ENCODE measurements at regions not wholly inside any gene's neighbourhood (a gene's known extent, or its start where the extent isn't known, plus 50 kb on each side); places are given as distances from the start of the nearest gene placed in this dataset.
"Not testable (repeated sequence)": the region's sequence is repeated elsewhere in the genome, so short reads cannot be mapped to it uniquely, and the experiment has no call there.

GRCh38 chr6:140784573-140784972 lies 1348.2 kb upstream of the GJE1 start:
- no peaks in the 10 kb centered on the region for H3K27me3 ChIP-seq (replicated peaks; ENCODE audit: insufficient read depth, low read length)
- no peak overlapping the region for H3K4me2 ChIP-seq (ENCODE audit: low read depth, low read length)
- TF ChIP-seq CTCF (IDR thresholded peaks at IDR 0.05; ENCODE audit: low read length) = no peak
- TF ChIP-seq EZH2phosphoT487 (IDR thresholded peaks at IDR 0.05; ENCODE audit: low read length) = no peak
- TF ChIP-seq EZH2 (optimal IDR thresholded peaks at IDR 0.05; ENCODE audit: low read depth, low read length) = no peak
- H3F3A ChIP-seq (ENCODE audit: insufficient read depth, low read length) = no peaks in the 10 kb centered on the region
- no peaks in the 10 kb centered on the region for H3K79me2 ChIP-seq (ENCODE audit: low read length)
- no peak overlapping the region for H3K27ac ChIP-seq (ENCODE audit: low read length)
- no peak overlapping the region for H2AFZ ChIP-seq (ENCODE audit: low read length)
- H4K20me1 ChIP-seq (ENCODE audit: insufficient read depth, low read length) = no peaks in the 10 kb centered on the region
- H3K4me3 ChIP-seq (ENCODE audit: low read length) = no peak overlapping the region
- no peaks in the 10 kb centered on the region for H3K9me2 ChIP-seq (replicated peaks; ENCODE audit: insufficient read depth, low read length)
- H3K36me3 ChIP-seq (replicated peaks; ENCODE audit: insufficient read depth, low read length) = no peaks in the 10 kb centered on the region
- no peak overlapping the region for H3K9ac ChIP-seq (ENCODE audit: low read length)
- no peak for DNase-seq
- H3K4me1 ChIP-seq (ENCODE audit: low read length) = no peaks in the 10 kb centered on the region
- no peaks in the 10 kb centered on the region for H3K9me3 ChIP-seq (replicated peaks; ENCODE audit: insufficient read depth, low read length)

GRCh38 chr6:140783504-140783903 lies 1349.2 kb upstream of the GJE1 start:
- H3K9me3 ChIP-seq (replicated peaks; ENCODE audit: insufficient read depth, low read length); H3K4me2 ChIP-seq (ENCODE audit: low read depth, low read length); H4K20me1 ChIP-seq (ENCODE audit: insufficient read depth, low read length); H3K79me2 ChIP-seq (ENCODE audit: low read length); H3K4me3 ChIP-seq (ENCODE audit: low read length); DNase-seq; H3F3A ChIP-seq (ENCODE audit: insufficient read depth, low read length); H3K36me3 ChIP-seq (replicated peaks; ENCODE audit: insufficient read depth, low read length); H3K4me1 ChIP-seq (ENCODE audit: low read length); H3K9me2 ChIP-seq (replicated peaks; ENCODE audit: insufficient read depth, low read length); H2AFZ ChIP-seq (ENCODE audit: low read length); H3K27ac ChIP-seq (ENCODE audit: low read length); H3K27me3 ChIP-seq (replicated peaks; ENCODE audit: insufficient read depth, low read length); H3K9ac ChIP-seq (ENCODE audit: low read length): not testable (repeated sequence)

- Histone ChIP-seq H3K27ac (ENCODE audit: low read length) (no peak overlapping the region), H3F3A (ENCODE audit: insufficient read depth, low read length) (no peaks in the 10 kb centered on the region), H4K20me1 (ENCODE audit: insufficient read depth, low read length) (no peaks in the 10 kb centered on the region), H3K9me2 (replicated peaks; ENCODE audit: insufficient read depth, low read length) (no peaks in the 10 kb centered on the region), H3K36me3 (replicated peaks; ENCODE audit: insufficient read depth, low read length) (no peaks in the 10 kb centered on the region), H3K4me3 (ENCODE audit: low read length) (no peak overlapping the region), H2AFZ (ENCODE audit: low read length) (no peak overlapping the region), H3K79me2 (ENCODE audit: low read length) (no peaks in the 10 kb centered on the region), H3K9ac (ENCODE audit: low read length) (no peak overlapping the region), H3K4me1 (ENCODE audit: low read length) (no peaks in the 10 kb centered on the region), H3K27me3 (replicated peaks; ENCODE audit: insufficient read depth, low read length) (no peaks in the 10 kb centered on the region), H3K9me3 (replicated peaks; ENCODE audit: insufficient read depth, low read length) (no peaks in the 10 kb centered on the region), H3K4me2 (ENCODE audit: low read depth, low read length) (no peak overlapping the region)
- TF ChIP-seq CTCF (IDR thresholded peaks at IDR 0.05; ENCODE audit: low read length) (no peak), EZH2 (optimal IDR thresholded peaks at IDR 0.05; ENCODE audit: low read depth, low read length) (no peak), EZH2phosphoT487 (IDR thresholded peaks at IDR 0.05; ENCODE audit: low read length) (no peak)
- no peak for DNase-seq
Measured at GRCh38 chr6:140782941-140783340, 1349.8 kb upstream of the GJE1 start.

- Histone ChIP-seq H3K4me2 (ENCODE audit: low read depth, low read length) (no peak overlapping the region), H2AFZ (ENCODE audit: low read length) (no peak overlapping the region), H3K36me3 (replicated peaks; ENCODE audit: insufficient read depth, low read length) (no peaks in the 10 kb centered on the region), H3K27me3 (replicated peaks; ENCODE audit: insufficient read depth, low read length) (no peaks in the 10 kb centered on the region), H3K4me3 (ENCODE audit: low read length) (no peak overlapping the region), H3K9me3 (replicated peaks; ENCODE audit: insufficient read depth, low read length) (no peaks in the 10 kb centered on the region), H3F3A (ENCODE audit: insufficient read depth, low read length) (no peaks in the 10 kb centered on the region), H3K79me2 (ENCODE audit: low read length) (no peaks in the 10 kb centered on the region), H3K27ac (ENCODE audit: low read length) (no peak overlapping the region), H3K4me1 (ENCODE audit: low read length) (peaks cover 1% of the 10 kb centered on the region; the same call in 1 of the 2 replicates), H3K9me2 (replicated peaks; ENCODE audit: insufficient read depth, low read length) (no peaks in the 10 kb centered on the region), H3K9ac (ENCODE audit: low read length) (no peak overlapping the region), H4K20me1 (ENCODE audit: insufficient read depth, low read length) (no peaks in the 10 kb centered on the region)
- DNase-seq = no peak
- TF ChIP-seq CTCF (IDR thresholded peaks at IDR 0.05; ENCODE audit: low read length) = no peak
- TF ChIP-seq EZH2phosphoT487 (IDR thresholded peaks at IDR 0.05; ENCODE audit: low read length) = no peak
- TF ChIP-seq EZH2 (optimal IDR thresholded peaks at IDR 0.05; ENCODE audit: low read depth, low read length) = no peak
Measured at GRCh38 chr6:140779991-140780596, 1352.6 kb upstream of the GJE1 start.
